GM21381 (cell line): ENCODE measurements at regions not wholly inside any gene's neighbourhood (a gene's known extent, or its start where the extent isn't known, plus 50 kb on each side); places are given as distances from the start of the nearest gene placed in this dataset.

Experiments
- ATAC-seq: cut with Tn5 transposase; IDR thresholded peaks from one replicate; pipeline ENCODE4 v1.9.1; 2021; ENCODE audit warnings: mild to moderate bottlenecking, moderate library complexity; ENCODE audit not compliant: unreplicated experiment

DNA sequence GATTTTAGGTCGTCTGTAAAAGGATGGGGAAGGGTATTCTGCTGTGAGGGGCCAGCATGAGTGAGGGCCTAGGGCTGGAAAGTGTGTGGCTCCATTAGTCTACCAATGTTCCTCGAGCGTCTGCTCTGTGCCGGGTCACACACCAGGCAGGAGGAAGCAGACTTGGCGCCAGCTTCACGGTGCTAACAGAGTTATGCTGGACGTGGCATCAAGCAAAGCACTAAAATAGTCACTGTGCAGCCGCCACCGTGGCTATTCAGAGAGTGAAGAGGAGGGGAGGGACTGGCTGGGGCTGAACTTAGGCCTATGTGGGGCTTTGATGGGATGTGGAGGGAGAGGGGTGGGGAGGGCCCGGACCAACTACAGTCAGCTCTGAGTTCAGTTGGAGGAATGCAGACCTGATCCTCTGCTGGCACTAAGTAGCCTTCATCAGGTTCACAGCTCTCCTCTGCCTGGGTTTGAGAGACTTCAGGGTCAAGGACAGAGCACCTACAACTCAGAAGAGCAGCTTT is 83.9 kb upstream of the MSX1 start:
- ATAC-seq = no peak

GRCh38 chr4:4772534-4772933 is 86.9 kb upstream of the MSX1 start:
- no peak for ATAC-seq

DNA sequence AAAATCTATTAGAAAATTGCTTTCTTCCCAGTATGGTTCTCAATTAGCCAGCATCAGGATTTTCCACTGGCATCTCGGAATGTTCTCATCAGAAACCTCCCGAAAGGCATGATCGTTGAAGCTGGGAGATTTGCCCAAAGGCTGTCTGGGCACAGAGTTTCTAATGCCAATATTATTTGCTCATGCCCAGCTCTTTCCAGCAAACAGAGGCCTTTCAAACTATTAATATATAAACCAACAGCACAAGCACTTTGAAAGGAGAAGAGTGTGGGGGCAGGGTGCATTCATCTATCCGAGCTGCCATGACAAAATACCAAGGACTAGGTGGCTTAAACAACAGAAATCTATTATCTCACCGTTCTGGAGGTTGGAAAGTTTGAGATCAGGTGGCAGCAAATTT is 88.3 kb upstream of the MSX1 start:
- ATAC-seq = no peak

DNA sequence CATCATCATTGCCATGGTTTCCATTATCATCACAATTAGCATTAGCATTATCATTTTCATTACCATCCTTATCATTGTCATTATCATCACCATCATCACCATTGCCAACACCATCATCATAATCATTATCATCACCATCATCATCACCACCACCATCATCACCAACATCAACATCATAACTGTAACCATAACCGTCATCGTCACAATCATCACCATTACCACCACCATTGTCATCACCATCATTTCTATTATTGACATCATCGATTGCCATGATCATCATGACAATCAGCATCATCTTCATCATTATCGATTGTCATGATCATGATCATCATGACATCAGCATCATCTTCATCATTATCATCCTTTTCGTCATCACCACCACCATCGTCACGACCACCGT is 88.9 kb upstream of the MSX1 start:
- no peak for ATAC-seq

GRCh38 chr4:4766564-4766963 is 92.9 kb upstream of the MSX1 start:
- no peak for ATAC-seq

GRCh38 chr4:4765811-4766210 is 93.7 kb upstream of the MSX1 start:
- no peak for ATAC-seq

DNA sequence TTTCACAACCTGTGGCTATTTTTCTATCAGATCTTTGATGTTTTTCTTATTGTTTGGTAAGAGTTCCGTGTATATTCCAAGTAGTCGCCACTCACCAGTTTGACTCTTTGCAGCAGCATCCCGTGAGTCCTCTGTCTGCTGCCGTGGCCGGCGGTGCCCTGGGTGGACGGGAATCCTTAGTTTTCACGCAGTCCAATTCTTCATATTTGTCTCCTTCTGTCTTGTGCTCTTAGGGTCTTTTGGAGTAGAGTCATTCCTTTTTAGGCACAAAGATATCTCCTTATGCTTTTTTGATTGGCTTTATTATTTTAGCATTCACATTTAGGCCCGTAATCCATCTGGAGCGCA is 94.9 kb upstream of the MSX1 start:
- ATAC-seq = no peak

- no peak for ATAC-seq
Observed at GRCh38 chr4:4763822-4764557, 95.5 kb upstream of the MSX1 start.

DNA sequence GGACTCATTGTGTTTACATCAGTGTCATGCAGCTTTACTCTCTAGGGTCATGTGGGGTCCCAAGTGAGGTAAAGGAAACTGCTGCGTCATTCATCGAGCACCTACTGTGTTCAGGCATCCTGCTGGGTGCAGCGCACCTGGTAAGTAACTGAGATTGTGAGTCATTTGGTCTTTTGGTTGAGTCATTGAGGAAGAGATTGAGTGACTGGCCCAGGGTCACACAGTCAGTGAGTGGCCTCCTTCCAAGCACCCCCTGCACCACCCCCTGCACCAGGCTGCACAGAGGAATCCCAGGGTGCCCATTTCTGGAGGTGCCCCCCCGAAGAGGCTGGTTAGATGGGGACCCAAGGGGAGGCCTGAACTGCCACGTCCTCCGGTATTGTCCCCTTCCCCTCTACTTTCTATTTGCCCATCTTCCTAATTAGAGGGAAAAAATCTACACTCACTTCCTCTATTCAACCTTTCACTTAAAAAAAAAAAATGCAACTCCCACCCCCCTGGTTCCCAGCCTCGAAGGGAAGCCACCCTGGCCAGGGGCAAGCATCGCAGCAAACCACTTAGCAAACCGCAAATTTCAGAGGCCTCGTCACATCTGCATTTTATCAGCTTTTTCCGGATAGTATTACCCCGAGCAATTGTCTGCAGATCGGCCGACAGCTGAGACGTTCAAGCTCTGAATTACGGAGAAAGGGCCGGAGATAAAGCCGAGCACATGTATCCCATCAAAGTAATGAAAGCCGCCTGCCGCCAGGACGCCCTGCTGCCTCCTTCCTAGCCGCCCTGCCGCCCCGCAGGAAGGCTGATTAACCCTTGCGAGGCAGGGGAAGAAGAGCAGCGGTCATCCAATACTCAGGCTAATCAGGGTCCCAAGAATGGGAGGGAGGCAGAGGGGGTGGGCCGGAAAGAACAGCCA is 96.3 kb upstream of the MSX1 start:
- ATAC-seq = peak; percentile 91

DNA sequence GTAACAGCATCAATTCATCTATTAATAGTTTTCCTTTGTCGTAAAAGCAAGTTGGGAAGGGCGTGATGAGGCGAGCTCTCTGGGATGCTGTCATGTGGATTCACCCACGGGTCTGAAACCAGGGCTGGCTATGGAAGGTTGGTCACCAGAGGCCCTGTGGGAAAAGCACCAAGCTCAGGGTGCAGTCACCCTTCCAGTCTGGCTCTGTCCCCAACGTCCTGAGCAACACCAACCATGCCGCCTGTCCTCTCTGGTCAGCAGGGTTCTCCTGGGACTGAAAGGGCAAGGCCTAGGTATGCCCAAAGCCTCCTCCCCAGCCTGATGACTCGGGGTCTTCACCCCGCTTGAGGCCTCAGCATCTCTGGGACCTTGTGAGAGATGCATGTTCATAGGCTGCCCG is 97.2 kb upstream of the MSX1 start:
- no peak for ATAC-seq

DNA sequence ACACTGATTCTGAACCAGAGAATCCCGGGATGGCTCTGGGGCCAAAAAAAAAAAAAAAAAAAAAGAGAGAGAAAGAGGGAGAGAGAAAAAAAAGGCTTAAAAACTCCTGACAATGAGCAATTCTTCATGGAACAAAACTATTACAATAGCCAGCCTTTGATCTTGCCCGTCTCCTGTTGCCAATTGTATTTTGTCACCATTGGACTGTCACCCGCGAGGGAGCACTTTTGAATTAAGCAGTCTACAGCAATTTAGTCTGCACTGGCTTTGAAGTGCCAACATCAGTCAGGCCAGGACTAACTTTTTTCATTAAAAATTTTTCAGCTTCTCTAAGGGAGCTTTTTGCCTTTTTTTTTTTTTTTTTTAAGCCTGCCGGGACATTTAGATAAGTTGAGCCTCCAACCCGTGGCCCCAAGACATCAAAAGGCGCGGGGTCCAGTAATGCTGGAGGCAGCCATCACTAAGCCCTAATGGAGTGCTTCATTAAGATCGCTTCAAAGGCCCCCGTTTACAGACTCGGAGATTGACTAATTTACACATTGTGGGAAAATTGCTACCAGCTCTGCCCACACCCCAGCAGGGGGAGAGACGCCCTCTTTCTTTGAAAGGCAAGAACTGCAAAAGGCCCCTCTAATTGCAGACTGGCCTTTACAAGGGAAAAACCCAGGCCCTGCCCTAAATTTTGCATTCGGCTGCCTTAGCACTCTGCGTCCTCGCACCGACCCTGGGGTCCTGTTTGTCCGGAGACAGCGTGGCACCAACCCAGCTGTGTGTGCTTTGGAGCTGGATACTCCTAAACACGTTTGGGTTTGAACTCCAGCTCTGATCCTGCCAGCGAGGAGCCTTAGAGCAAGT is 98.1 kb upstream of the MSX1 start:
- ATAC-seq = no peak

GRCh38 chr4:4759883-4760282 is 99.6 kb upstream of the MSX1 start:
- no peak for ATAC-seq

DNA sequence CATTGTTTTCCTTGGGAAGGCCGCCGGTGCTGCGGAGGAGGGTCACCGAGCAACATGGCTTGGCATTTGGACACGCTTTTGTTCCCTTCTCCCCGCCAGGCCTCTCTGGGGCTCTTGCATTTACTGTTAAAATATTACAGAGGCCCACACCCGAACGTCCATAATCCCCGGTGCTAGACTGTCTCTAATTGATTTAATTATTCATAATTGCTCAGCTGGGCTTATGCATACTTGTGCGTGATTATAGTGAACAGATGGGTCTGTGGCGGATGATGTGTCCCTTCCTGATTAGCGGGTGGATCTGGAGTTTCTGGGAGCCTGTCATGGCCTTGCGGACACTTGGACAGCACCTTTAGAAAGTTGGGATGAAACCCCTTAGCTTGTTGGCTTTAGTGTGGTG is 100.2 kb upstream of the MSX1 start:
- no peak for ATAC-seq

- ATAC-seq = no peak
Observed at GRCh38 chr4:4758681-4759080, 100.8 kb upstream of the MSX1 start.

- ATAC-seq = no peak
Observed at GRCh38 chr4:4755306-4755705, 104.2 kb upstream of the MSX1 start.

GRCh38 chr4:4754641-4755040 is 104.8 kb upstream of the MSX1 start:
- ATAC-seq = no peak

DNA sequence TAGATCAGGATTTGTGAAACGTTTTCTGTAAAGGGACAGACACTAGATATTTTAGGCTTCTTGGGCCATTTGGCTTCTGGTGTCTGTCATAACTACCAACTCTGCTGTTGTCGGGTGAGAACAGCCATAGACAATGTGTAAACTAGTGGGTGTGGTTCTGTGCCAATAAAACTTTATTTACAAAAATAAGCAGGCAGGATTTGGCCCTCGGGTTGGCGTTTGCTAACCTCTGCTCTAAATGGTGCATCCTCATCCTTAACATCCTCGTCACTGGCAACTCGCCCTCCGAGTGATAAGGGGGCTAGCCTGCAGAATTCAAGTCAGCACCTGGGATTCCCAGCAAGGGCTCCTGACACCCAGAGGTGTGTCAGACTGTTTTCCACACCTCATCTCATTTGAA is 105.8 kb upstream of the MSX1 start:
- no peak for ATAC-seq

GRCh38 chr4:4752576-4753401 is 106.7 kb upstream of the MSX1 start:
- no peak for ATAC-seq

DNA sequence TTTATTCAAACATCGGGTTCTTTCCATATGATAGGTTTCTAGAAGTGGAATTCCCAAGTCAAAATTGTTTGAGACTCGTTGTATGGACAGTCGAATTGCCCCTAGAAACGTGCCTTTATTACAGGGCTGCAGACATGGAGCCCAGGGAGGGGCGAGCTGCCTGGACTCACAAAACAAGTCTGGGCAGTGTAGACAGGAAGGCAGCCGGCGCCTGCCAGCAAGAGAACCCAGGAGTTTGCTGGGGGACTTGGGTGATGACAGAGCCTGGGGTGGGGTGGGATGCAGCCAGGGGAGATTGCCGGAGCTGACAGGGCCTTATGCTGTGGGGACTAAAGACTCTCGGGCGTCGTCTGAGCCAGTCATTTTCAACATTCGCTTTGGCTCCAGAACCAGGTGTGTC is 107.4 kb upstream of the MSX1 start:
- ATAC-seq = no peak

DNA sequence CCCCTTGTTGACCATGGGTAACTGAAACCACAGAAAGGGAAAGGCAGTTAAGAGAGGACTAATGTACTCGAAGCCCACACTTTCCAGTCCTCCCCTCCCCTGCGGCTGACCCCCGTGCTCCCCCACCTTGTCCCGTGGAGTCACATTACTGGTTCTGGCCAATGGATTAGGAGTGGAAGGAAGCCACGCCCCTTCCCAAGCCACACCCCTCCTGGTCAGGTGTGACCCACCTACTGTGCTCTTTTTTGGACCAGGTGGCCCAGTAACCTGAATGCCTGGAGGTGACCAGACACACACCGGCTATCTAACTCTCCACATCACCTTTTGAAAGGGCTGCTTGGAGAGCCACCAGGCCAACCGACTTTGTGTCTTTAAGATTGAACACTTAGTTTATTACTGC is 109.3 kb upstream of the MSX1 start:
- ATAC-seq = no peak
